ENCODE measurements at regions not wholly inside any gene's neighbourhood (a gene's known extent, or its start where the extent isn't known, plus 50 kb on each side); places are given as distances from the start of the nearest gene placed in this dataset.
"Not testable (repeated sequence)": the region's sequence is repeated elsewhere in the genome, so short reads cannot be mapped to it uniquely, and the experiment has no call there.

DNA sequence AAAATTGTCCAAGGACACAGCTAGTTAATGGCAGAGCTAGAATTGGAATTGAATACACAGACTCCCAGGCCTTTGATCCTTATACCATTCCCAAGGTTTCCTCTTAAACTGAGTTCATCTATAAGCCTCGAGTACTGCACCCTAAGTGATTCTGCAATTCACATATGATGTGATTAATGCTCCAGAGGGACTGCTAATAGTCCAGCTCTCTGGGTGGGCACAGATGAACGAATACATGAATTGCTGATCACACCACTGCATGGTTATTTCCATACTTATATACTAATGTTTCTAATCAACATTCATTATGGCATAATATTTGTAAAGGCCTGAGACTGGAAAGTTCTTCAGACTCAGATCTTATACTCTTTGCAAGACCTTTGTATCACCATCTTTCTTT lies 101.8 kb downstream of the NUFIP1 start:
- no peak for DNase-seq

DNA sequence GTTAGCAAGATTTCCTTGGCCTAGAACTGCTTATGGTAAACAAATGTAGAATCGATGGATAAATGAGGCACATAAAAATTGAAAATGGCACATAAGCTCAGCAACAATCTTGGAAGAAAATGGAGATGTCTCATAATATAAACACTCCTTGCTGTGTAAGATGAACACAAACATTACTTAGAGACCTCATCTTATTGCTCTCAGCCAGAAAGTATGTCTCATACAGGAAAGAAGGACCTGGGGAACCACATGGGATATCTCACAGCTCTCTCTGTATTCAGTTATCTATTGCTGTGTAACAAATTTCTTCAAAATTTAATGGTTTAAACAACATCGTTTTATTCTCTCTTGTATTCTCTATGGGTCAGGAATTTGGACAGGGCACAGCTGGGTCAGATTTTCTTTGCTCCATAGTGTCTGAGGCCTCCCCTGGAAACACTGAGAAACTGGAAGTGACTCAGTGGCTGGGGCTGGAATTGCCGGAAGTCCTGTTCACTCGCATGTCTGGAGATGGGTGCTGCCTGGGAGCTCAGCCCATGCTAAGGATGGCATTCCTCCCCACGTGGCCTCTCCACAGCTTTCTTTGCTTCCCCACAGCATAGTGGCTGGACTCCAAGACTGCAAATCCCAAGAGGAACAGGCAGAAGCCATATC lies 105.1 kb downstream of the NUFIP1 start:
- no peak for DNase-seq

DNA sequence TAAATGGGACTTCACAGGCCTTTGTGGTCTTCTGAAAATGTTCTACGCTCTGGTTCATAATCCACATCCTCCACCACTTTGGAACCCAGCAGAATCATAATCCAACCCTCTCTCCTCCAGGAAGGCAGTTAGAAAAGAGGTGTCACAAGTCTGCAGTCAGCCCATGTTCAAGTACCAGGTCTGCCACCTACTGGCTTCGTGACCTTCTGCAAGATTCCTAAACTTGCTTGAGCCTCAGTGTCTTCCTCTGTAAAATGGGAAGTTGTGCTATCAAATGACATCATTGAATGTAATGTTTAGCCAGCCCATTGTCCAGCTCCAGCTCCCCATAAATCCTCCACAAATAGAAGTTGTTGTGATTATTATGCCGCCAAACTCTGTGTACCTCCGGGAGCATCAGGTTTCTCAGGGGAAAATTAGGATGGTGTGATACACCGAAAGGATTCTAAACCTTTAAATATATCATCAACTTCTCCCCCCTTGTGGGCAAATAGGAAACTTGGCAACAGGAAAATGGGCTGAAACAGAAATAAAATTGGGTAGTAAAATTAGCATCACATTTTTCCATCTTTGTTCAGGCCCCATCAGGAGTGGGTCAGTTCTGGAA lies 109.7 kb downstream of the NUFIP1 start:
- DNase-seq, result peak; percentile 71

DNA sequence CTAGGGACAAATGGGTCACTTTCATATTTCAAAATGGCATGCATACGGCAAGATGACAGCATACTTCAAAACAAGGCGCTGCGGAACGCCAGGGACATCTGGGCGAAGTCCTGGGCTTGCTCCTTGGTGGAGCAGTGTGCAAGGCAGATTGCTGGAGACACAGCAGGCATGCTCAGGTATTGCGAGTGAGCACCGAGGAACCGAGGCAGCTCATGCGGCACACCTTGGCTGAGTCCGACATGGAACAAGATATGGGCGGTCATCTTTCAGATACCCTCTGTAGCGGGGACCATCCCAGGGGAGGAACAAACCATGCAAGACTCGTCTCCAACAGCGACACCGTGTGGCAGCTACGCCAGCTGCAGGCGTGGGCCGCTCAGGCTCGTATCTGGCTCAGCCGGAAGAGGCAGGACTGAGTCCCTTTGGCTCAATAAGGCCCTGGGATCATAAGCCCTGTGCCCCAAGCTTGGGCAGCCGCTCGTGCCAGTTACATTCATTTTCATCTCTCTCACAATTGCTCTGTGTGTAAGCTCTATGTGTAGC lies 112.4 kb downstream of the NUFIP1 start:
- peak; percentile 12 for DNase-seq

DNA sequence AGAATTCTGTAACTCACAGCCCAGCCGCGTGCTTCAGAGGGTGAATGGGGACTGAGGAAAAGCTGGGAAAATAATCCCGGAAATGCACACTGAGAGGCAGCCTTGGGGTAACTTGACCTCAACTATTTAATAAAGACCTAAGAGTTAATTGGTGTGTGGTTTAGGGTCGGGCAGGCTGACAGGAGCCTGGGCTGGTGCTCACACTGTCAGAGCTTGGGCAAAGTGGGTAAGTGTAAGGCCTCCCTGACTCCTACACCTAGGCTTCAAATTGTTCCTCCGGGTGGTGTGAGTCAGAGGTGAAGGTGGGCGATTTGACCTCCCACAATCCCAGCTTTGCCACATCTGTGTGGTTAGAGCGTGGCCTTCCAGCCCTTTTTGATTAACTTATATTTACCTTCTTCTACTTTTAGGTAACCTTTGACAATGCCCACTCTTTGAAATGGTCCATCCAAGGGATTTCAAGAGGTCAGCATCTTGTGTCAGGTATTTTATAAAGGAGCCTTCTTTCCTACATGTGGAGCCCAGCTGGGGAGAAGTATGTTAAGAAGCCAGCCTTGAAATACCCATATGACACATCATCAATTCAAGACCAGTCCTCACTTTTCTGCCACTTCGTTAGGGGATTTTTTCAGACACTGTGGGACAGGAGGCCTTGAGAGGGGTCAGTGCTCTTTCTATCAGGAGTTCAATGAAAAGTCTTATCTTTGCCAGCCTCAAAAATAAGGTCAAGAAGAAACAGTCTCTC lies 114.2 kb downstream of the NUFIP1 start:
- no peak for DNase-seq

DNA sequence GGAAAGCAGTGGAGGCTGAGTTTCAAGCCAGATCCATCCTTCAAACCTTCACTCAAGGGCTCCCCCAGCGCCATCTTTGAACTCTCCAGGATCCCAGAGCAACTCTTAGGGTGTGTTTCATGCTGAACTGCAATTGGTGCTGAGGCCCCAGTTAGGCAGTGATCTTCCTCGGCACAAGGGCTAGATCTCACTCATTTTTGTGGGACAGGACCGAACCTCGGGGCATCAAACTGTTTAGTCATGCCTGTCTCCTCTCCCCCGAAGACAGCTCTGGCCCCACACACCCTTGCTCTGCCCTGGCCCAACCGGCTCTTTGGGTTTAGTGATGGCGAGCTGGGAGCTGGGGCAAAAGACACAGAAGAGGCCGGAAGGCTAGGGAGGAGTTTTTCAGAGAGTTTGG lies 115.1 kb downstream of the NUFIP1 start:
- DNase-seq, result no peak

DNA sequence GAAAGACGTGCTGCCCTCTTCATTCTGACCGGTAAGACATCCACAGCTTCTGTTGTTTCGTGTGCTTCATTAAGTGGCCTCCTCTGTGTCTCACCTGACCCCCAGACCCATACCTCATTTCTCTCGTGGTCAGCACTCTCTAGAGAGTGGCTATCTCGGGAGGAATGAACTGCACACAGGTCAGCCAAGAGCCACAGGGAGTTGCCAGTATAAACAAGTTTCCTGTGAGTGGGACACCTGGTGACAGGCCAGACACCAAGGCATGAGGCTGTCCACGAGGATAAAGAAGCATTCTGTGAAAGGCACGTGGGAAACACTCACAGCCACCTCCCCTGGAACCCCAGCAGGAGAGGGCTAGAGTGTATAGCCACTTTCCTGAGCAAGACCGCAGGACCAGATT lies 115.8 kb downstream of the NUFIP1 start:
- no peak for DNase-seq

DNA sequence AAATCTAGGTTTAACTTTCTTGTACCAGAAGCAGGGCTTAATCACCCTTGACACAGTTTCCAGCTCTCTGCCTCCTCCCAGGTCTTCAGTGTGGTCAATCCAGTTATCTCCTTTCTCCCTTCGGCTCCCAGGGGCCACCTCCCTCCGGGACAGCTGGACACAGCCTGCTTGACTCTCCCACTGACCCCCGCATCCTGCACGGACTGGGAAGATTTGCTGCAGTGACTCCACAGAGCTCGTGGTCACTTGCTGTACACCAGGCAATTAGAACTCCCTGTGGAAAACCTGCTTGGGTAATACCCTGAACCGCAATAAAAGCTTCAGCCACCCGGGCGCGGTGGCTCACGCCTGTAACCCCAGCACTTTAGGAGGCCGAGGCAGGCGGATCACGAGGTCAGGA lies 116.5 kb downstream of the NUFIP1 start:
- no peak for DNase-seq

DNA sequence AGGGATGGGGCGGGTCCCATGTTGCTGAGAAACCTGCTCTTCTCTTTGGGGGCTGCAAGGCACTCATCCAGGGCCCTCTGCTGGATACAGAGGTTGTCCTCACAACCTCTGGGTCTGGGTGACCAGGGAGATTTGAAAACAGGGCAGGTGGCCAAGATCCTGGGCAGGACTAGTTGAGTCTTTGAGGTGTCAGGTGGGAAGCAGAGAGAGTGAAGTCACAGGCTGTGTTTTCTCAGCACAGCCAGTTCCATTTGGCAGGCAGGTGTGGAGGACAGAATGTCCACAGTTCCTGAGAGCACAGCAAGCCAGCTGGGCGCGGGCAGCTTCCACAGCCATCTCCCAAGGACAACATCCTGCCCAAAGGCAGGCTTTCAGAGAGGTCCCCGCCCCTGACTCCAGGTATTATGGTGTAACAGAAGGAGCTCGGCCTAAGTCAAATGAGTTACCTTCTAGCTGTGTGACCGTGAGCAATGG lies 118.8 kb downstream of the NUFIP1 start:
- DNase-seq, result peak; percentile 15

DNA sequence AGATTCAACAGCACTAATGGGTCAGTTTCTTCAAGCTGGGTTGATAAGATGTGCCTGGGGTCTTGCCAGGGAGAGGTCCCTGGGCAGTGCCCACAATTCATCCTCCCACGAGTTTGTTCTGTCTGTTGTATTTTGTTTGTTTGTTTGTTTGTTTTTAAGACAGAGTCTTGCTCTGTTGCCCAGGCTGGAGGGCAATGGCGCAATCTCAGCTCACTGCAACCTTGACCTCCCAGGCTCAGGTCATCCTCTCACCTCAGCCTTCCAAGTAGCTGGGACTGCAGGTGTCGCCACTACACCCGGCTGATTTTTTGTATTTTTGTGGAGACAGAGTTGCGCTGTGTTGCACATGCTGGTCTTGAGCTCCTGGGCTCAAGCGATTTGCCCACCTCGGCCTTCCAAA lies 120.1 kb downstream of the NUFIP1 start:
- no peak for DNase-seq

DNA sequence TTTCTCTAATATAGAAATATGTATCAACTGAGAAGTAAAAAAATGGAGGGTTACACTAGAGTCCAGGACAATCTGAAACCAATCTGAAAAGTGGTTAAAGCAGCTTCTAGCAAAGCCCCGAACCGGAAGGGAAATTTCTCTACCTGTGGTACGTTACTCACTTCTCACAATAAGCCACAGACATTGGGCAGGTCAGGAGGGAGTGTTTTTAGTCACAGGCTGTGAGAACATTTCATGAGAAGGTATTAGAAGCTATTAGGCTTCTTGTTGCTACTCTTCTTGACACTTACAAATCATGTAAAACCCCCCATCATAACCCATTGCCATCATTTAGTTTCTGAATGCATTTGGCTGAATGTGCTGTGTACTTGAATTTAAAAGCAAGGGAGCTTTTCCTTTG lies 120.9 kb downstream of the NUFIP1 start:
- no peak for DNase-seq

DNA sequence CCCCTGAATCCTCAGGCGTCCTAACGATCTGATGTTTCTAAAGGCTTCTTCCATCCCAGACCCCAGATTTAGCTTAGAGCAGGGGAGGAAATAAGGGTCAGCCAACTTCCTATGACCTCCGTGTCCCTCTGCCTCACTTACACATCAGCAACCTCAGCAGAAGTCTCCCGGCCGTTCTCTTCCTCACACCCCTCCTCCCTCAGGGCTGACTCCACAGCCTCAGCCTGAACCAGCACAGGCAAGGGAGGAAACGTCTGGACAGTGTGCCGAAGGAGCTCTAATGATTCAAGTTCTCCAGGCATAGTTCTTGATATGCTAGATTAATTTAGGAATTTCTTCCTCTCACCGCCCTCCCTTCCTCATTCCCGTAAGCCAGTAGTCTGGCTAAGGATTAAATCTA lies 121.4 kb downstream of the NUFIP1 start:
- DNase-seq, result no peak

DNA sequence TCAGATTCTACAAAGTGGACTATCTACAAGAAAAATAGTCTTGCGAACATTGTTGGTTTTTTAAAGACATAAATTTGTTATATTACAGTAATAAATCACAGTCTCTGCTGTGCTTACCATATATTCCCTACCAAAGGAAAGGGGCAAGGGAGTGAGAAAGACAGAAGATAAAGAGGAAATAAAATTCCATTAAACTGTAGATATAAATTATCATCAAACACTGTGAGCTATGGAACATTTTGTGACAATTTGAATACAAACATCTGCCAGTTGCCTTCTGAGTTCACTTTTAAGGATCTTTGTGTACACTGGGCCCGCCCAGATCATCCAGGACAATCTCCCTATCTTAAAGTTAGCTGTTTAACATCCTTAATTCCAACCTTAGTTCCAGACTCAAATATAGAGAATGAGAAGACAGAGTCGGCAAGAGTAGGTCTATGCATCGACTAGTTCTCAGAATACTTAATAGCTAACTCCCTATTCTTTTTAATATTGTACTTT lies 122.8 kb downstream of the NUFIP1 start:
- no peak for DNase-seq

DNA sequence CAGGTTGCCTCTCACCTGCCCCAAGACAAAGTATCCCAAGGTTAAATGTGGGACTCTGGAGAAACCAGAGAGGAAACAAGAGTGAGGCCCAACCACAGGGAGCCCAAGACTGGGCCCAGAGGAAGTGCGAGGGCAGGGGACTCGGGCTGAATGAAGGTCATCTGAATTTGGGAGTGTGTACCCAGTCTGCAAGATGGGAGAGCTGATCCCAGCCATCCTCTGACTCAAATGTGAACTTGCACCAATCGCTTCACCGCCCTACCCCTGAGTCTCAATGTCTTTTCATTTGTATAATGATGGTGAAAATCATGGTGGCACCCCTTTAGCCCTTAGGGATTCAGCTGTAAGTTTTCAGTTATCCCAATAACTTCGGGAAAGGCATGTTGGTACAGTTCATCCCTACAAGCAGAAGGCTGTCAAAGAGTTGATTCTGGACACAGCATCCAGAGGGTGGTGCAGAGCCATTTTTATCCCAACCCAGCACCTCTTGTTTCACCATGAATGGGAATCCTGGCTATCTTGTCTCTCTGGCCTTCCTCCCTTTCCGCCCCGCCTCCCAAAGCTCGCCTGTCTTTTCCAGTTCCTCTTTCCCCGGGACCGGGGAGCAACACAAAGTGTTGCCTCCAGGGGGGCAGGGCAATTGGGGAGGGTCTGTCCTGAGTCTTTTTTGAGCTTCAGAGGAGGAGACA lies 123.4 kb downstream of the NUFIP1 start:
- DNase-seq, result no peak

DNA sequence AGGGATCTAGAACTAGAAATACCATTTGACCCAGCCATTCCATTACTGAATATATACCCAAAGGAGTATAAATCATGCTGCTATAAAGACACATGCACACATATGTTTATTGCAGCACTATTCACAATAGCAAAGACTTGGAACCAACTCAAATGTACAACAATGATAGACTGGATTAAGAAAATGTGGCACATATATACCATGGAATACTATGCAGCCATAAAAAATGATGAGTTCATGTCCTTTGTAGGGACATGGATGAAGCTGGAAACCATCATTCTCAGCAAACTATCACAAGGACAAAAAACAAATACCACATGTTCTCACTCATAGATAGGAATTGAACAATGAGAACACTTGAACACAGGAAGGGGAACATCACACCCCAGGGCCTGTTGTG lies 125.6 kb downstream of the NUFIP1 start:
- not testable (repeated sequence) for DNase-seq

DNA sequence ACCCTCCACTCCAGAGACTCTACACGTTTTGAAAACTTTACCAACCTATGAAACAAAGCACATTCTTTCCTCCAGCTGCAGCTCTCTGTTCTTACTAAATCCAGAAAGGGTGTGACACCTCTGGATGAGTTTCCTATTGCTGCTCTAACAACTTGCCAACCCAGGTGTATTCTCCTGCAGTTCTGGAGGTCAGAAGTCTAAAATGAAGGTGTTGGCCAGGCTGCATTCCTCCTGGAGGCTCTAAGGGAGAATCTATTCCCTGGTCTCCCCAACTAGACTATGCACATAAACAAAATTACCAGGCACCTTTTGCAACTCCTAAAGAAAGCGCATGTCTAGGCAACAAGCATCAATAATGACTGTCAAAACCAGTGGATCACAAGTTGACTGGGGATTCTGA lies 128.8 kb downstream of the NUFIP1 start:
- no peak for DNase-seq

DNA sequence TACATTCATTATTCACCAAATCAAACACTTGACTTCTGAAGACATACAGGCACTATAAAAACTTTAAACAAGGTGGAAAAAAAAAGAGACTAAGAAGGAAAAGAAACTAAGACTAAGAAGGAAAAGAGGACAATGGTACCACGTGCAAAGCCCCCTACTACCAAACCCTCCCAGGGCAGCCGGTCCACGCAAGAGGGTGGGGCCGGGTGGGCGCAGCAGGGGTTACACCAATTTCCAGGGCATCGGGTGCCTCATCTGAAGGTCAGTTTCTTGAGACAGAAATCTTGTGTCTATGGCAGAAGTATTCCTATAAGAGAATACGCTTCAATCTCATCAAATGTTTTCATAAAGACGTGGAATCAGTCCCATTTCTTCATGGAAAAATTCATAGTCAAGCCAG lies 131.5 kb downstream of the NUFIP1 start:
- no peak for DNase-seq

DNA sequence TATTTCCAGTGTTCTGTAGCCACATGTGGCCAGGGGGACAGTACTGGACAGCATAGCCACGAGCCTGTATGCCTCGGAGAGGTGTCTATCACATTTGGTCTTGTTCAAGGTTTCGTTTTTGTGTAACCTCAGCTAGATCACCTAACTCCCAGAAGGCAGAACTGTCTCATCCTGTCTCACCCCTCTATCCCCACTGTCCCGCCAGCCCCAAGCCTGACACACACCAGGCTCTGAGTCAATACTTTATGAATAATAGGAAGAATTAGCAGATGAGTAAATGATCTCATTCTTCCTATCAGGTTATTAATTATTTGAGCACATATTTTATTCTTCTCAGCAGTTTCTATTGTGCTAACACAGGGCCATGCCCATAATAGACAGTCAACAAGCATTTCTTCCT lies 132.2 kb downstream of the NUFIP1 start:
- DNase-seq, result no peak

DNA sequence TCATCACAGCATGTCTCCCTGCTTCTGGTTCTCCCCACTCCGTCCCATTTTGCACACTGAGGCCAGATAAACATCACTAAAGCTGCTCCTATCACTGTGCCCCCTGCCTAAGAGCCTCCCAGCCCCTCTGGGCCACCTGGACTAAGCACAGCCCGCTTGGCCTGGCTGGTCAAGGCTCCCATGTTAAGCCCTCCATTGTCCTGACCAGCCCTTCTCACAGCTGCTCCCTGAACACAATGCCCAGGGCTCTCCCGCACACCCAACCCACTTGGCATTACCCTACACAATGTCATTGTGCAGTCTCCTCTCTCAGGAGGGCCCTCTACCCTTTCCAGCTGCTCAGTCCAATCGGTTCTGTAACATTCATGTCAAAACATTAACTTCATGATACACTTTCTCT lies 133.4 kb downstream of the NUFIP1 start:
- no peak for DNase-seq

DNA sequence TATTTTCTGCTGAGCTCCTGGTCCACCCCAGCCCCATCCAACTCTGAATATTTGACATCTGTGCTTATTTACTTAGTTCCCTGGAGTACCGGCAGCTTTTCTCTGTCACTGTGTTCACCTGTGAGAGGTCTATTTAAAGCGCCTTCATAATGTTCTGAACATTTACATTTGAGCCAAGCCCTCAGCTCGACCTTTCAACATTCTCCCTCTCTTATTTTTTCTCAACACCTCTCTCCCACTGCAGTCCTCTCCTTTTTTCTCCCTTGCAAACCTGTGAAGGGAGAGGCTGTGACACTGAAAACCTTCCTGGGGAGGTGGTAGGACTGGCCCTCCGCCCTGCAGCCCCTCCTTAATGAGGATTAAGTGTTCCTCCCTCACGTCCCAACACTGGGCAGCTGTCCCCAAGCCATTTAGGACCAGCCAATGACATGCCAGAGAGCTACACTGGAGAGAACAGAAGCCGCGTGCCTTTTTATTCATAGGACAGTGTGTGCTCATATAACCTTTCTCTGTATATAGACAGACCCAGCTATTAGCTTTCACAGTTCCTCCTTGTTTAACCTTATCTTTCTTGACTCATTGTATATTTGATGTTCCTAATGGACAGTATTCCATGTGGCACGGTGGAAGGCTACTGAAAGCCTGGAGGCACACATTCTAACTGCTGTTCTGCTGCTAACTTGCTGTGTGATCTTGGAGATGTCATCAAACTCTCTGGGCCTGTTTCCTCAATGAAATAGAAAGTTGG lies 134.8 kb downstream of the NUFIP1 start:
- DNase-seq, result no peak

DNA sequence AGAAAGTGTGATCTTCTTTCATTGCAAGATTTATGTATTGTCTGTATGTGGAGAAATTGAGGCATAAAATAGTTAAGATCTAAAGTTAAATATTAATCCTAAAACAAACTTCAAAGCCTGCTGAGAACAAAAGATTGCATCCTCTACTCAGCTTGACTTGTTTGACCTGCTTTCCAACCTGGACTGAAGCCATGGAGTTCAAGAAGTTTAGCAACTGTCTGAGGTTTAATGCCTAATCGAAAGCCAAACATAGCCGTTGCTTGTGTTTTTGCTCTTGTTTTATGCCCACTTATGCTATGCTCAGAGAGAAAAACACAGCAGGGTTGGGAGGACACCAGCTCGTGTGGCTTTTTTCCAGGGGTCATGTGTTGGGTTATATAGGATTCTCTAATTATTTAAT lies 135.6 kb downstream of the NUFIP1 start:
- no peak for DNase-seq

DNA sequence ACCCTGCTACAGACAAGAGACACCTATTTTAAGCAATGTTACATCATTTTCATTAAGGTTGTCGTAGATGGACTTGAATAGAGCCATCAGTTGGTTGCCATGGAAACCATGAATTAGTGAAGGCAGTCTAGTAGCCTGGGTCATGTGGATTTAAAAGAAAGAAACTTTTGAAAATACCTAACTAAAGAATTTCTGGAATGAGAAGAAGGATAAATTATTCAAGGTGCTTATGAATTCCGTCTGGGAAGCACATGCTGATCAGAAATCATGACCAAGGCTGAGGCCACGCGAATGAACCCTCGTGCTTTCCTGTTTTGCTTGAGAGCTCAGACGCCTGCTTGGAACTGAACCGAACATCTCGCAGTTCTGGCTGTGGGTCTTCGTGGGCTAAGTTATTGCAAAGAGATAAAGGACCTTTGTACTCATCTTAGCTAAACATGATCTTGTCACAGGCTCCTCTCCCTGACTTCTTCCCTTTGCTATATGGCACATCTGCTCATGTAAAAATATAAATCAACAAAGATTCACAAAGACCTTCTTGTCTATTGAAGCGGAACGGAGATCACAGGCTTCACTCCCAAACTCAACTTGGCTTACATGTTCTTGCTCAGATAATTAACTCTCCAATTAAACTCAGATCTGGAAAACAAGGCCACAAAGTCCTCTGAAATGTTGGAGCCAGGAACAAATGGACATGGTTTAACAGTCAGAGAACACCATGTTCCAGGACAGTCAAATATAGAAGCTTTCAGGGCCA lies 140.2 kb downstream of the NUFIP1 start:
- no peak for DNase-seq
